HG03097 (cell line): ENCODE measurements at regions not wholly inside any gene's neighbourhood (a gene's known extent, or its start where the extent isn't known, plus 50 kb on each side); places are given as distances from the start of the nearest gene placed in this dataset.
A peak's percentile ranks its signal among the peaks of the same experiment; 100 is the strongest.
"Not testable (repeated sequence)": the region's sequence is repeated elsewhere in the genome, so short reads cannot be mapped to it uniquely, and the experiment has no call there.

ENCODE experiments used
- ATAC-seq: cut with Tn5 transposase; IDR thresholded peaks from one replicate; pipeline ENCODE4 v1.9.1; 2021; ENCODE audit not compliant: unreplicated experiment, low FRiP score

- no peak for ATAC-seq
Measured at GRCh38 chr1:192475970-192476369, 99.6 kb upstream of the RGS1 start.

- no peak for ATAC-seq
Measured at GRCh38 chr1:192476802-192477298, 98.7 kb upstream of the RGS1 start.

GRCh38 chr1:192477630-192478029 is 97.9 kb upstream of the RGS1 start:
- peak; percentile 79 for ATAC-seq

GRCh38 chr1:192485692-192486436 is 89.7 kb upstream of the RGS1 start:
- ATAC-seq: no peak

GRCh38 chr1:192488058-192488457 is 87.5 kb upstream of the RGS1 start:
- no peak for ATAC-seq

- no peak for ATAC-seq
Measured at GRCh38 chr1:192489047-192489446, 86.5 kb upstream of the RGS1 start.

- ATAC-seq: peak; percentile 55
Measured at GRCh38 chr1:192489748-192490147, 85.8 kb upstream of the RGS1 start.

- ATAC-seq: no peak
Measured at GRCh38 chr1:192491804-192492554, 83.6 kb upstream of the RGS1 start.

- ATAC-seq: no peak
Measured at GRCh38 chr1:192493584-192493983, 82.0 kb upstream of the RGS1 start.

- ATAC-seq: no peak
Measured at GRCh38 chr1:192496369-192497056, 79.1 kb upstream of the RGS1 start.

GRCh38 chr1:192497214-192497794 is 78.3 kb upstream of the RGS1 start:
- ATAC-seq: no peak

- ATAC-seq: not testable (repeated sequence)
Measured at GRCh38 chr1:192498092-192498491, 77.5 kb upstream of the RGS1 start.

GRCh38 chr1:192499061-192499581 is 76.5 kb upstream of the RGS1 start:
- ATAC-seq: not testable (repeated sequence)

GRCh38 chr1:192500541-192500940 is 75.0 kb upstream of the RGS1 start:
- not testable (repeated sequence) for ATAC-seq

GRCh38 chr1:192506741-192507155 is 68.8 kb upstream of the RGS1 start:
- ATAC-seq: peak; percentile 92

- no peak for ATAC-seq
Measured at GRCh38 chr1:192512426-192513162, 63.0 kb upstream of the RGS1 start.

GRCh38 chr1:192513196-192513595 is 62.4 kb upstream of the RGS1 start:
- ATAC-seq: no peak

- ATAC-seq: no peak
Measured at GRCh38 chr1:192513697-192514096, 61.9 kb upstream of the RGS1 start.

GRCh38 chr1:192516776-192517297 is 58.7 kb upstream of the RGS1 start:
- ATAC-seq: peak; percentile 96
